ENCODE measurements at regions not wholly inside any gene's neighbourhood (a gene's known extent, or its start where the extent isn't known, plus 50 kb on each side); places are given as distances from the start of the nearest gene placed in this dataset.

DNA sequence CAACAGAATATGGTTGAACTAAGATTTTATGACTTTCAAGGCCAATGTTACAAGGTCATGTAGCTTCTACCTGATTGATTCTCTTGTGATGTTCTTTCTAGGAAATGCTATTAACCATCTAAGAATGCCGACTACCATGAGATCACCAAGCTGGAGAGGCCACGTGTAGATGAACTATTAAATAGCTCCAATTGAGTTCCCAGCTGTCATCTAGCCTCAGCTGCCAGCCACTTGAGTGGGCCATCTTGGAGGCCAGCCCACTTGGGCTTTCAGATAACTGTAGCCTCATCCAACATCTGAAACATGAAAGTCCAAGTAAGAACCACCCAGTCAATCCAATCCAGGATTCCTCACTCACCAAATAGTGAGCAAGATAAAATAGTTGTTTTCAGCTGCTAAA is 376.9 kb upstream of the TMEFF2 start:
- 72% methylated on average over 2 of the region's 2 CpGs for WGBS
- no peak for TF ChIP-seq EP300 (IDR thresholded peaks at IDR 0.05)

DNA sequence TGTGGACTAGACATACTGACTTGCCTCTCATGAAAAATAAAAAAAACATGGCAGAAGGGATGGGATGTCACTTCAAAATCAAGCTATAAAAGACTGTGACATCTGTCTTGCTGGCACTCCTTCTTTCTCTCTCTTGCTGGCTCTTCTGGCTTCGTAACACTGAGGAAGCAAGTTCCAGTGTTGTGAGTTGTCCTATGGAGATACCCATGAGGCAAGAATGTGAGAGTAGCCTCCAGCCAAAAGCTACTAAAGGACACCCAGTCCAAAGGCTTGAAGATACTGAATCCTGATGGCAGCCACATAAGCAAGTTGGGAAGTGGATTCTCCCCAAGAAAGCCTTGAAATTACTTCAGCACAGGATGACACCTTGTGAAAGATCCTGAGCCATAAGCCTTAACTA is 376.1 kb upstream of the TMEFF2 start:
- no peak for DNase-seq (ENCODE audit: low spot score in 2 of 2)
- Histone ChIP-seq H3K4me1 (no peaks in the 10 kb centered on the region), H3K27me3 (no peaks in the 10 kb centered on the region), H3K36me3 (no peaks in the 10 kb centered on the region), H3K4me3 (no peak overlapping the region), H3K27ac (no peak overlapping the region), H3K9me3 (no peaks in the 10 kb centered on the region)
- TF ChIP-seq, protein P1, sequence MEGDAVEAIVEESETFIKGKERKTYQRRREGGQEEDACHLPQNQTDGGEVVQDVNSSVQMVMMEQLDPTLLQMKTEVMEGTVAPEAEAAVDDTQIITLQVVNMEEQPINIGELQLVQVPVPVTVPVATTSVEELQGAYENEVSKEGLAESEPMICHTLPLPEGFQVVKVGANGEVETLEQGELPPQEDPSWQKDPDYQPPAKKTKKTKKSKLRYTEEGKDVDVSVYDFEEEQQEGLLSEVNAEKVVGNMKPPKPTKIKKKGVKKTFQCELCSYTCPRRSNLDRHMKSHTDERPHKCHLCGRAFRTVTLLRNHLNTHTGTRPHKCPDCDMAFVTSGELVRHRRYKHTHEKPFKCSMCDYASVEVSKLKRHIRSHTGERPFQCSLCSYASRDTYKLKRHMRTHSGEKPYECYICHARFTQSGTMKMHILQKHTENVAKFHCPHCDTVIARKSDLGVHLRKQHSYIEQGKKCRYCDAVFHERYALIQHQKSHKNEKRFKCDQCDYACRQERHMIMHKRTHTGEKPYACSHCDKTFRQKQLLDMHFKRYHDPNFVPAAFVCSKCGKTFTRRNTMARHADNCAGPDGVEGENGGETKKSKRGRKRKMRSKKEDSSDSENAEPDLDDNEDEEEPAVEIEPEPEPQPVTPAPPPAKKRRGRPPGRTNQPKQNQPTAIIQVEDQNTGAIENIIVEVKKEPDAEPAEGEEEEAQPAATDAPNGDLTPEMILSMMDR (IDR thresholded peaks at IDR 0.05): no peak
- no peak for TF ChIP-seq POLR2A (IDR thresholded peaks at IDR 0.05)
- no peak for TF ChIP-seq POLR2AphosphoS5 (IDR thresholded peaks at IDR 0.05)
- TF ChIP-seq EP300 (IDR thresholded peaks at IDR 0.05): no peak
- 86% methylated on average over 1 of the region's 1 CpG for WGBS

More for the DNA sequence above, 376.9 kb upstream of the TMEFF2 start:
- no peak overlapping the region for H3K27ac ChIP-seq
- no peaks in the 10 kb centered on the region for H3K27me3 ChIP-seq
- no peak overlapping the region for H3K4me3 ChIP-seq
- DNase-seq (ENCODE audit: low spot score in 2 of 2): no peak
- no peaks in the 10 kb centered on the region for H3K36me3 ChIP-seq
- H3K9me3 ChIP-seq: no peaks in the 10 kb centered on the region
- H3K4me1 ChIP-seq: no peaks in the 10 kb centered on the region

DNA sequence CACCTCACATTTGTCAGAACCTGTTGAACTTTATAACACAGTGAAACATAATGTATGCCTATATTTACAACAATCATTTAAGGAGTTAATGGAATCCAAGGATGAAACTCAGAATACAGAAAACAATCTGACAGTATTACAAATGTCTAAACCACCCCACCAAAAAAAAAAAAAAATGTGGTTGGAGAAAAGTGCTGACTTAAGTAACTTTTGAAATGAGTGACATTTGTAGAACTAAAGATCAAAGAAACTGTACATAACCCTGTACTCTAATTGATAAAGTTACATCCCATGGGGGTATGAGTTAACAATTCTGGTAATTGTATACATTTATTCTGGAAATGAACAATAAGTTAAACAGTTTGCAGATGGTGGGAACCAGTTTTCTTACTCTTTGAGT is 372.1 kb upstream of the TMEFF2 start:
- DNase-seq (ENCODE audit: low spot score in 2 of 2): no peak
- TF ChIP-seq EP300 (IDR thresholded peaks at IDR 0.05): no peak
- TF ChIP-seq POLR2AphosphoS5 (IDR thresholded peaks at IDR 0.05): no peak
- TF ChIP-seq POLR2A (IDR thresholded peaks at IDR 0.05): no peak
- TF ChIP-seq, protein P1 (IDR thresholded peaks at IDR 0.05): no peak
- Histone ChIP-seq H3K4me1 (no peaks in the 10 kb centered on the region), H3K27ac (no peak overlapping the region), H3K4me3 (no peak overlapping the region), H3K9me3 (no peaks in the 10 kb centered on the region), H3K36me3 (no peaks in the 10 kb centered on the region), H3K27me3 (no peaks in the 10 kb centered on the region)

DNA sequence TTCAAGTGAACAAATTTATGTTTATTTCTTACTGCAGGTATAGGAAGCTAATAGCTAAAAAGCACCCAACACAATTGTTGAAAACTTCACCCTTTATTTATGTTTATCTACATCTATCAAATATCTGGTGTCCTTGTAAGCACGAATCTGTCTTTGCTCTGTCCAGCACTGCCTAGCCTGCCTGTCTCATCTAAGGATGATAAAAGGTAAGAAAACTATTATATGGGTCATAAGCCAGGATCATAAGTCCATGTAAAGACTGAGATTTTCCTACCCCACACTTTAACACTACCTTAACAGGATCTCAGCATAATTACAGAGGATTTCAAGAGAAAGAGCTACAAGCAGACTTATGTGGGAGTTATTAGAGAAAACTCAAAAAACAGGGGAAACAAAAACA is 365.6 kb upstream of the TMEFF2 start:
- Histone ChIP-seq H3K27ac (no peak overlapping the region), H3K4me1 (no peaks in the 10 kb centered on the region), H3K4me3 (no peak overlapping the region), H3K9me3 (no peaks in the 10 kb centered on the region), H3K27me3 (no peaks in the 10 kb centered on the region), H3K36me3 (no peaks in the 10 kb centered on the region)
- no peak for DNase-seq (ENCODE audit: low spot score in 2 of 2)
- TF ChIP-seq POLR2AphosphoS5 (IDR thresholded peaks at IDR 0.05) (no peak), POLR2A (IDR thresholded peaks at IDR 0.05) (no peak), EP300 (IDR thresholded peaks at IDR 0.05) (no peak)
- TF ChIP-seq, protein P1 (IDR thresholded peaks at IDR 0.05): no peak
- WGBS: 57% methylated on average over 1 of the region's 1 CpG

DNA sequence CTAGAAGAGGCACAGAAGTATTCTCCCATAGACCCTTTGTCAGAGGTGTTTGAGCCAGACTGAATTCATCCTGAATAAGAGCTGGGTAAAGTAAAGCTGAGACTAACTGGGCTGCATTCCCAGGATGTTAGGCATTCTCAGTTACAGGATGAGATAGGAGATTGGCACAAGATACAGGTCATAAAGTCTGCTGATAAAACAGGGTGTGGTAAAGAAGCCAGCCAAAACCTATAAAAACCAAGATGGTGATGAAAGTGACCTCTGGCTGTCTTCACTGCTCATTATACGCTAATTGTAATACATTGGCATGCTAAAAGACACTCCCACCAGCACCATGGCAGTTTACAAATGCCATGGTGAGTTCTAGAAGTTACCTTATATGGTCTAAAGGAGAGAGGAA is 364.9 kb upstream of the TMEFF2 start:
- Histone ChIP-seq H3K9me3 (no peaks in the 10 kb centered on the region), H3K27me3 (no peaks in the 10 kb centered on the region), H3K27ac (no peak overlapping the region), H3K4me3 (no peak overlapping the region), H3K36me3 (no peaks in the 10 kb centered on the region), H3K4me1 (no peaks in the 10 kb centered on the region)
- WGBS: 0% methylated on average over 1 of the region's 1 CpG
- no peak for DNase-seq (ENCODE audit: low spot score in 2 of 2)
- TF ChIP-seq POLR2A (IDR thresholded peaks at IDR 0.05): no peak
- TF ChIP-seq, protein P1 (IDR thresholded peaks at IDR 0.05): no peak
- no peak for TF ChIP-seq EP300 (IDR thresholded peaks at IDR 0.05)
- no peak for TF ChIP-seq POLR2AphosphoS5 (IDR thresholded peaks at IDR 0.05)

DNA sequence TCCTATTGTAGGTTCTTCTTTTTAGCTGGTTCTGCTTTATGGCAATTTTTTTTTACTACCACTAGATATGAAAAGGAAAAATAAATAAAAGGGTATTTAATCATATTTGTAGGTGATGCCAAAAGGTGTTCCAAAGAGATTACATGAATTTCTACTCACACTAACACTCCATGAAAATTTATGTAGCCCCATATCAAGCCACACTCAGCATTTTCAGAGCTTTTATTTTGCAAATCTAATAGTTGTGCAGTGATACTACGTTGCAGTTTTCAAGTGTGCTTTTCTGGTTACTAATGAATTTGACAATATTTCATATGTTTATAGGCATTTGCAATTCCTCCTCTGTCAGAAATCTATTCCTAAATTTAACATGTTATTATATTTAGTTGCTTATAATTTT is 363.9 kb upstream of the TMEFF2 start:
- no peak for TF ChIP-seq EP300 (IDR thresholded peaks at IDR 0.05)
- no peak for TF ChIP-seq POLR2AphosphoS5 (IDR thresholded peaks at IDR 0.05)
- TF ChIP-seq POLR2A (IDR thresholded peaks at IDR 0.05): no peak
- TF ChIP-seq, protein P1 (IDR thresholded peaks at IDR 0.05): no peak
- Histone ChIP-seq H3K36me3 (no peaks in the 10 kb centered on the region), H3K27ac (no peak overlapping the region), H3K27me3 (no peaks in the 10 kb centered on the region), H3K4me1 (no peaks in the 10 kb centered on the region), H3K9me3 (no peaks in the 10 kb centered on the region), H3K4me3 (no peak overlapping the region)
- WGBS: 72% methylated on average over 1 of the region's 1 CpG
- DNase-seq (ENCODE audit: low spot score in 2 of 2): no peak

All from suprapubic skin (tissue), 4 donors.